Panc1 (cell line): ENCODE measurements at regions not wholly inside any gene's neighbourhood (a gene's known extent, or its start where the extent isn't known, plus 50 kb on each side); places are given as distances from the start of the nearest gene placed in this dataset.

Experiments used
- ATAC-seq: fragments of 200-7000 bp; cut with Tn5 transposase; 2 replicates; pipeline ENCODE4 v1.9.1; 2020; ENCODE audit warnings: mild to moderate bottlenecking, moderate library complexity
- BruUV-seq: library from RNA; stranded (reverse); fragments of 400-500 nt; replicated peaks from 2 replicates; lab custom pipeline; 2021; lab: Mats Ljungman, UMichigan
- CTCF ChIA-PET: fragments of 300-600 bp; sonication (Branson Sonifier 250); formaldehyde crosslinking; loops from one replicate; lab custom pipeline; 2022; ENCODE audit warnings: antibody characterized with exemption; lab: Charles Lee
- POLR2A ChIA-PET: fragments of 300-600 bp; sonication (Branson Sonifier 250); formaldehyde crosslinking; loops from one replicate; lab custom pipeline; 2022; ENCODE audit warnings: antibody characterized with exemption; lab: Charles Lee
- DNase-seq: peaks from one replicate; pipeline ENCODE4 v3.0.0-alpha.2; 2010; ENCODE audit warnings: low read depth, low spot score
- H3K27ac ChIP-seq: 2 replicates; pipeline ENCODE4 v1.5.1; 2011; ENCODE audit warnings: mild to moderate bottlenecking, low read length, inconsistent platforms
- H3K27me3 ChIP-seq: fragments of 200-500 bp; sonication (Bioruptor generic); 2 replicates; pipeline ENCODE4 v1.6.0; 2014; ENCODE audit warnings: low read length, inconsistent platforms; ENCODE audit not compliant: control insufficient read depth, insufficient read depth
- H3K36me3 ChIP-seq: fragments of 200-500 bp; sonication (Bioruptor generic); 2 replicates; pipeline ENCODE4 v1.5.1; 2014; ENCODE audit warnings: inconsistent platforms, mild to moderate bottlenecking, low read length, moderate library complexity; ENCODE audit not compliant: control insufficient read depth, insufficient read depth
- H3K4me1 ChIP-seq: 2 replicates; pipeline ENCODE4 v1.5.1; 2011; ENCODE audit warnings: inconsistent platforms, mild to moderate bottlenecking, low read length, moderate library complexity; ENCODE audit not compliant: control insufficient read depth, insufficient read depth
- H3K4me3 ChIP-seq, 2 experiments: 2 replicates each; pipeline ENCODE4 v1.5.1; 2011 to 2012; ENCODE audit warnings: low read depth in 2 of 2, low read length in 2 of 2, mild to moderate bottlenecking in 2 of 2, inconsistent platforms in 1 of 2, moderate library complexity in 1 of 2
- H3K9me3 ChIP-seq: fragments of 200-500 bp; sonication (Bioruptor generic); 2 replicates; pipeline ENCODE4 v1.5.1; 2014; ENCODE audit warnings: low read depth, mild to moderate bottlenecking, inconsistent platforms, low read length, moderate library complexity; ENCODE audit not compliant: control insufficient read depth, insufficient read depth
- POLR2AphosphoS5 ChIP-seq: IDR thresholded peaks from 2 replicates; pipeline ENCODE4 v1.6.1; 2012; ENCODE audit warnings: mild to moderate bottlenecking, low read depth, low read length, moderate library complexity
- SIN3A ChIP-seq: IDR thresholded peaks from 2 replicates; pipeline ENCODE4 v1.6.1; 2012; ENCODE audit warnings: low read depth, mild to moderate bottlenecking, low read length, moderate library complexity, borderline replicate concordance; ENCODE audit not compliant: insufficient read depth
- TCF7L2 ChIP-seq: IDR thresholded peaks from 2 replicates; pipeline ENCODE4 v1.6.1; 2011; ENCODE audit warnings: mild to moderate bottlenecking, low read depth, low read length, inconsistent platforms
- in situ Hi-C: cut with HindIII; loops from 2 replicates; pipeline ENCODE4 v1.10.0; 2016; ENCODE audit warnings: low sequenced_read_pairs, low pct_unique_long_range_greater_than_20kb
- intact Hi-C: fragments of 100-400 bp; cut with micrococcal nuclease; formaldehyde crosslinking; loops from one replicate; pipeline ENCODE4 v1.10.0; 2022; ENCODE audit not compliant: unreplicated experiment
- TF ChIP-seq, protein P1 (sequence below): fragments of 450-650 bp; IDR thresholded peaks from 2 replicates; pipeline ENCODE4 v1.5.1; 2017; ENCODE audit warnings: mild to moderate bottlenecking
- TF ChIP-seq, protein P2 (sequence below), 2 experiments: IDR thresholded peaks; 2 replicates each; pipeline ENCODE4 v1.6.1; 2011 to 2012; ENCODE audit warnings: low read depth in 2 of 2, control low read depth in 1 of 2, low read length in 1 of 2, mild to moderate bottlenecking in 1 of 2, moderate library complexity in 1 of 2; ENCODE audit not compliant: insufficient read depth in 1 of 2

DNA sequence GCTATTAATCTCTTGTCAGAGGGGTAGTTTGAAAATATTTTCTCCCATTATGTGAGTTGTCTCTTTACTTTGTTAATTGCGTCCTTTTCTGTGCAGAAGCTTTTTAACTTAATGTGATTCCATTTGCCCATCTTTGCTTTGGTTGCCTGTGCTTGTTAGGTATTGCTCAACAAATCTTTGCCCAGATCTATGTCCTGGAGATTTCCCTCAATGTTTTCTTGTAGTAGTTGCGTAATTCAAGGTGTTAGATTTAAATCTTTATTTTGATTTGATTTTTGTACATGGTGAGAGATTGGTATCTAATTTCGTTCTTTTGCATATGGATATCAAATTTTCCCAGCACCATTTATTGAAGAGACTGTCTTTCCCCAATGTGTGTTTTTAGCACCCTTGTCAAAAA lies 567.2 kb downstream of the DNAJB9 start:
- Histone ChIP-seq H3K36me3 (no peaks in the 10 kb centered on the region), H3K27ac (no peak overlapping the region), H3K4me3 (no peak overlapping the region), H3K4me1 (no peaks in the 10 kb centered on the region), H3K27me3 (no peaks in the 10 kb centered on the region), H3K9me3 (no peaks in the 10 kb centered on the region)
- POLR2A ChIA-PET, result no interaction called here
- no peak for DNase-seq
- CTCF ChIA-PET, result no interaction called here
- intact Hi-C loops (no loop called here), in situ Hi-C loops (no loop called here)
- no TSS peak for BruUV-seq
- ATAC-seq, result no peak
- TF ChIP-seq, protein P1, sequence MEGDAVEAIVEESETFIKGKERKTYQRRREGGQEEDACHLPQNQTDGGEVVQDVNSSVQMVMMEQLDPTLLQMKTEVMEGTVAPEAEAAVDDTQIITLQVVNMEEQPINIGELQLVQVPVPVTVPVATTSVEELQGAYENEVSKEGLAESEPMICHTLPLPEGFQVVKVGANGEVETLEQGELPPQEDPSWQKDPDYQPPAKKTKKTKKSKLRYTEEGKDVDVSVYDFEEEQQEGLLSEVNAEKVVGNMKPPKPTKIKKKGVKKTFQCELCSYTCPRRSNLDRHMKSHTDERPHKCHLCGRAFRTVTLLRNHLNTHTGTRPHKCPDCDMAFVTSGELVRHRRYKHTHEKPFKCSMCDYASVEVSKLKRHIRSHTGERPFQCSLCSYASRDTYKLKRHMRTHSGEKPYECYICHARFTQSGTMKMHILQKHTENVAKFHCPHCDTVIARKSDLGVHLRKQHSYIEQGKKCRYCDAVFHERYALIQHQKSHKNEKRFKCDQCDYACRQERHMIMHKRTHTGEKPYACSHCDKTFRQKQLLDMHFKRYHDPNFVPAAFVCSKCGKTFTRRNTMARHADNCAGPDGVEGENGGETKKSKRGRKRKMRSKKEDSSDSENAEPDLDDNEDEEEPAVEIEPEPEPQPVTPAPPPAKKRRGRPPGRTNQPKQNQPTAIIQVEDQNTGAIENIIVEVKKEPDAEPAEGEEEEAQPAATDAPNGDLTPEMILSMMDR, result no peak
- TF ChIP-seq SIN3A (no peak), TCF7L2 (no peak), POLR2AphosphoS5 (no peak)
- TF ChIP-seq, protein P2, sequence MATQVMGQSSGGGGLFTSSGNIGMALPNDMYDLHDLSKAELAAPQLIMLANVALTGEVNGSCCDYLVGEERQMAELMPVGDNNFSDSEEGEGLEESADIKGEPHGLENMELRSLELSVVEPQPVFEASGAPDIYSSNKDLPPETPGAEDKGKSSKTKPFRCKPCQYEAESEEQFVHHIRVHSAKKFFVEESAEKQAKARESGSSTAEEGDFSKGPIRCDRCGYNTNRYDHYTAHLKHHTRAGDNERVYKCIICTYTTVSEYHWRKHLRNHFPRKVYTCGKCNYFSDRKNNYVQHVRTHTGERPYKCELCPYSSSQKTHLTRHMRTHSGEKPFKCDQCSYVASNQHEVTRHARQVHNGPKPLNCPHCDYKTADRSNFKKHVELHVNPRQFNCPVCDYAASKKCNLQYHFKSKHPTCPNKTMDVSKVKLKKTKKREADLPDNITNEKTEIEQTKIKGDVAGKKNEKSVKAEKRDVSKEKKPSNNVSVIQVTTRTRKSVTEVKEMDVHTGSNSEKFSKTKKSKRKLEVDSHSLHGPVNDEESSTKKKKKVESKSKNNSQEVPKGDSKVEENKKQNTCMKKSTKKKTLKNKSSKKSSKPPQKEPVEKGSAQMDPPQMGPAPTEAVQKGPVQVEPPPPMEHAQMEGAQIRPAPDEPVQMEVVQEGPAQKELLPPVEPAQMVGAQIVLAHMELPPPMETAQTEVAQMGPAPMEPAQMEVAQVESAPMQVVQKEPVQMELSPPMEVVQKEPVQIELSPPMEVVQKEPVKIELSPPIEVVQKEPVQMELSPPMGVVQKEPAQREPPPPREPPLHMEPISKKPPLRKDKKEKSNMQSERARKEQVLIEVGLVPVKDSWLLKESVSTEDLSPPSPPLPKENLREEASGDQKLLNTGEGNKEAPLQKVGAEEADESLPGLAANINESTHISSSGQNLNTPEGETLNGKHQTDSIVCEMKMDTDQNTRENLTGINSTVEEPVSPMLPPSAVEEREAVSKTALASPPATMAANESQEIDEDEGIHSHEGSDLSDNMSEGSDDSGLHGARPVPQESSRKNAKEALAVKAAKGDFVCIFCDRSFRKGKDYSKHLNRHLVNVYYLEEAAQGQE (IDR thresholded peaks at IDR 0.05; ENCODE audit: insufficient read depth in 1 of 2, low read depth in 2 of 2, low read length in 1 of 2), result no peak

DNA sequence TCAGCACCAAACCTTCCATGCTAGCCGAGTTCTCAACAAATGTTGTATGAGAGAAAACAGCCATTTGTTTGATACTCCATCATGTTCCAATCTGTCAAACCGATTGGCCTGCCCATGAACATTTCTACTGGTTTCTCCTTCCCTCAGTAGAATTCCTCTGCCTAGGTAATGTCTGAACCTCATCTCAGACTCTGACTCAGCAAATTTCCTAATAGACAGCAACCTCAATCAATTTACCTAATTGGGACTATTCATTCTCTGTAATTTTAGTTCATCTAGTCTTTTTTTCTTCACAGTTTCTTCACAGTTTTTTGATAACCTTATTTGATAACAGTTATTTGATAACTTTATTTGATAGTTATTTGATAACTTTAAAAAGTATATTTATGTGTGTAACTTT lies 585.1 kb downstream of the DNAJB9 start:
- no peak overlapping the region for H3K27ac ChIP-seq
- H3K4me3 ChIP-seq, result no peak overlapping the region
- intact Hi-C loops (no loop called here), in situ Hi-C loops (no loop called here)
- no peak for DNase-seq
- ChIA-PET CTCF (no interaction called here), POLR2A (no interaction called here)
- TF ChIP-seq POLR2AphosphoS5, result no peak
- TF ChIP-seq, protein P2 (IDR thresholded peaks at IDR 0.05; ENCODE audit: insufficient read depth in 1 of 2, low read depth in 2 of 2, low read length in 1 of 2), result no peak
- TF ChIP-seq TCF7L2, result no peak
- TF ChIP-seq, protein P1, result no peak
- no peak for TF ChIP-seq SIN3A
- H3K36me3 ChIP-seq, result no peaks in the 10 kb centered on the region
- H3K27me3 ChIP-seq, result no peaks in the 10 kb centered on the region
- no TSS peak for BruUV-seq
- no peaks in the 10 kb centered on the region for H3K4me1 ChIP-seq
- H3K9me3 ChIP-seq, result no peaks in the 10 kb centered on the region
- no peak for ATAC-seq
